OCI-LY3 (cell line): ENCODE measurements at regions not wholly inside any gene's neighbourhood (a gene's known extent, or its start where the extent isn't known, plus 50 kb on each side); places are given as distances from the start of the nearest gene placed in this dataset.

Experiments
- H2AFZ ChIP-seq: fragments of 200-600, 300-600 bp; shearing (Covaris generic); 2 replicates; pipeline ENCODE4 v1.6.0; 2014; ENCODE audit warnings: antibody characterized with exemption, low read depth, low read length
- H3K27ac ChIP-seq: fragments of 200-600, 300-600 bp; sonication (generic); 2 replicates; pipeline ENCODE4 v1.5.1; 2014; ENCODE audit warnings: mild to moderate bottlenecking, low read length, moderate library complexity, mixed read lengths
- H3K27me3 ChIP-seq: fragments of 200-600, 300-600 bp; sonication (generic); 2 replicates; pipeline ENCODE4 v1.6.1; 2014; ENCODE audit warnings: low read depth, low read length, mixed read lengths
- H3K36me3 ChIP-seq: fragments of 200-600, 300-600 bp; sonication (generic); replicated peaks from 2 replicates; pipeline ENCODE3; 2014; ENCODE audit warnings: low read depth, low read length, mixed read lengths
- H3K4me1 ChIP-seq: fragments of 300-600, 200-600 bp; sonication (generic); 2 replicates; pipeline ENCODE4 v1.6.1; 2014; ENCODE audit warnings: low read length, mixed read lengths
- H3K4me2 ChIP-seq: fragments of 200-600, 300-600 bp; sonication (generic); 2 replicates; pipeline ENCODE4 v1.6.1; 2014; ENCODE audit warnings: low read length, mixed read lengths
- H3K4me3 ChIP-seq: fragments of 300-600, 200-600 bp; sonication (generic); 2 replicates; pipeline ENCODE4 v1.5.1; 2014; ENCODE audit warnings: antibody characterized with exemption, mild to moderate bottlenecking, low read length, moderate library complexity
- H3K79me2 ChIP-seq: fragments of 300-600, 200-600 bp; shearing (Covaris generic); 2 replicates; pipeline ENCODE4 v1.6.1; 2014; ENCODE audit warnings: mild to moderate bottlenecking, low read length, mixed read lengths
- H3K9ac ChIP-seq: fragments of 300-600, 200-600 bp; shearing (Covaris generic); 2 replicates; pipeline ENCODE4 v1.6.0; 2014; ENCODE audit warnings: mild to moderate bottlenecking, low read length, moderate library complexity
- H3K9me3 ChIP-seq: fragments of 200-600, 300-600 bp; shearing (Covaris generic); 2 replicates; pipeline ENCODE4 v1.6.1; 2014; ENCODE audit warnings: low read length, mixed read lengths; ENCODE audit not compliant: insufficient read depth
- H4K20me1 ChIP-seq: fragments of 200-600, 300-600 bp; sonication (generic); 2 replicates; pipeline ENCODE4 v1.6.1; 2016; ENCODE audit warnings: low read length, mixed read lengths; ENCODE audit not compliant: insufficient read depth
- CTCF ChIP-seq: fragments of 200-600, 300-600 bp; sonication (generic); IDR thresholded peaks from 2 replicates; pipeline ENCODE4 v1.5.1; 2014; ENCODE audit warnings: antibody characterized with exemption, low read length, low read depth
- EZH2phosphoT487 ChIP-seq: fragments of 200-600 bp; shearing (Covaris generic); IDR thresholded peaks from 2 replicates; pipeline ENCODE4 v1.6.1; 2018; ENCODE audit warnings: antibody characterized with exemption, mixed run types, low read depth

GRCh38 chr22:48084041-48084728 is 1321.7 kb downstream of the TBC1D22A start:
- Histone ChIP-seq H3K27ac (no peak overlapping the region), H3K79me2 (no peaks in the 10 kb centered on the region), H3K4me1 (peaks cover 18% of the 10 kb centered on the region), H2AFZ (0 out of 2 replicates have a peak overlapping the region, but pooled peaks have one; percentile 44), H3K9ac (no peak overlapping the region), H3K27me3 (0 out of 2 replicates have a peak, but pooled peaks cover 5% of the 10 kb centered on the region), H3K4me2 (peak overlapping the region; percentile 58), H4K20me1 (no peaks in the 10 kb centered on the region), H3K36me3 (no peaks in the 10 kb centered on the region), H3K4me3 (peak overlapping the region; percentile 19; the same call in 1 of the 2 replicates), H3K9me3 (no peaks in the 10 kb centered on the region)
- TF ChIP-seq EZH2phosphoT487, result no peak
- TF ChIP-seq CTCF, result no peak

GRCh38 chr22:48083502-48083901 is 1321.1 kb downstream of the TBC1D22A start:
- no peaks in the 10 kb centered on the region for H3K36me3 ChIP-seq
- H3K4me1 ChIP-seq, result peaks cover 25% of the 10 kb centered on the region
- TF ChIP-seq CTCF (no peak), EZH2phosphoT487 (no peak)
- no peaks in the 10 kb centered on the region for H3K79me2 ChIP-seq
- peaks cover 12% of the 10 kb centered on the region; the same call in 1 of the 2 replicates for H3K27me3 ChIP-seq
- H4K20me1 ChIP-seq, result no peaks in the 10 kb centered on the region
- H3K9ac ChIP-seq, result no peak overlapping the region
- H3K9me3 ChIP-seq, result no peaks in the 10 kb centered on the region
- no peak overlapping the region for H2AFZ ChIP-seq
- H3K4me3 ChIP-seq, result no peak overlapping the region
- no peak overlapping the region for H3K27ac ChIP-seq
- H3K4me2 ChIP-seq, result 0 out of 2 replicates have a peak overlapping the region, but pooled peaks have one; percentile 58

DNA sequence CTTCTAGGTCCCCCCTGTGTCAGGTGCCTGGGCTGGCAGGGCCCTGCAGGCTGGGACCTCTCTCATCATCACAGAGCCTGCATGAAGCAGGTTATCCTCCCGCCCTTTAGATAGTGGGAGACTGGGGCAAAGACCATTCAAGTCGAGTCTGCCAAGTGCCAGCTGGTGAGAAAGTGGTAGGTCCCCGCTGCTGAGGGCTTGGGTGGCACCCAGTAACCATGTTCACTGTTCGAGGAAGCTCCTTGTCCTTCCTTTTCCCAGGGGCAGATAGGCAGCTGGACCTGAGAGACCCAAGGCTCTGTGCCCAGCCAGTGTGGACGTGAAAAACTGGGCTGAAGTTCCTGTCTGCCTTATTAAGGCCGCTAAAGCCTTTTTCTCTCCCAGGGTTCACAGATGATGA is 1319.8 kb downstream of the TBC1D22A start:
- no peak overlapping the region for H3K4me2 ChIP-seq
- H4K20me1 ChIP-seq, result no peaks in the 10 kb centered on the region
- H3K4me3 ChIP-seq, result no peak overlapping the region
- no peaks in the 10 kb centered on the region for H3K9me3 ChIP-seq
- H3K79me2 ChIP-seq, result no peaks in the 10 kb centered on the region
- no peak overlapping the region for H3K27ac ChIP-seq
- peaks cover 25% of the 10 kb centered on the region for H3K4me1 ChIP-seq
- no peak overlapping the region for H2AFZ ChIP-seq
- no peaks in the 10 kb centered on the region for H3K36me3 ChIP-seq
- no peak overlapping the region for H3K9ac ChIP-seq
- TF ChIP-seq CTCF (no peak), EZH2phosphoT487 (no peak)
- peaks cover 24% of the 10 kb centered on the region for H3K27me3 ChIP-seq

- Histone ChIP-seq H3K9ac (no peak overlapping the region), H3K27ac (no peak overlapping the region), H3K4me3 (no peak overlapping the region), H3K9me3 (no peaks in the 10 kb centered on the region), H3K4me2 (no peak overlapping the region), H3K36me3 (no peaks in the 10 kb centered on the region), H3K79me2 (no peaks in the 10 kb centered on the region), H2AFZ (no peak overlapping the region), H4K20me1 (no peaks in the 10 kb centered on the region), H3K4me1 (peaks cover 25% of the 10 kb centered on the region), H3K27me3 (peaks cover 28% of the 10 kb centered on the region)
- TF ChIP-seq CTCF, result no peak
- TF ChIP-seq EZH2phosphoT487, result no peak
Observed at GRCh38 chr22:48081281-48081680, 1318.8 kb downstream of the TBC1D22A start.
